ENCODE measurements at regions not wholly inside any gene's neighbourhood (a gene's known extent, or its start where the extent isn't known, plus 50 kb on each side); places are given as distances from the start of the nearest gene placed in this dataset.
"Not testable (repeated sequence)": the region's sequence is repeated elsewhere in the genome, so short reads cannot be mapped to it uniquely, and the experiment has no call there.

DNA sequence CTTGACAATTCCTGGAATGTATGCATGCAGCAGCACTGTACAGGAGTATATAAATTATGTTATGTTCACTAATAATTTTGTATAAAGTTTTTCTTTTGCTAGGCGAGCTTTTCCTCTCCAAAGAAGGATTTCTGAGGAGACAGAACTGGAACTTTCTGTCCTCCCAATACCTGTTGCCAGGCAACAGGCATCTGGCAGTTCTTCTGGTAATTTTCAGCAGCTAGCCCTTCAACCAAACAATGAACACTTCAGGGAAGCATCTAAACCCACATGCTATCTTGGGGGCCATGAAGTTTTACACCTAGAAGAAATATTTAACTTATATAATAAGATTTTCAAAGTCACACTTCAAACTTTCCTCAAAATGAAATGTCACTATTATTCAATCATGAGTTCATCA lies 162.9 kb upstream of the SYT10 start:
- TF ChIP-seq, protein P1, sequence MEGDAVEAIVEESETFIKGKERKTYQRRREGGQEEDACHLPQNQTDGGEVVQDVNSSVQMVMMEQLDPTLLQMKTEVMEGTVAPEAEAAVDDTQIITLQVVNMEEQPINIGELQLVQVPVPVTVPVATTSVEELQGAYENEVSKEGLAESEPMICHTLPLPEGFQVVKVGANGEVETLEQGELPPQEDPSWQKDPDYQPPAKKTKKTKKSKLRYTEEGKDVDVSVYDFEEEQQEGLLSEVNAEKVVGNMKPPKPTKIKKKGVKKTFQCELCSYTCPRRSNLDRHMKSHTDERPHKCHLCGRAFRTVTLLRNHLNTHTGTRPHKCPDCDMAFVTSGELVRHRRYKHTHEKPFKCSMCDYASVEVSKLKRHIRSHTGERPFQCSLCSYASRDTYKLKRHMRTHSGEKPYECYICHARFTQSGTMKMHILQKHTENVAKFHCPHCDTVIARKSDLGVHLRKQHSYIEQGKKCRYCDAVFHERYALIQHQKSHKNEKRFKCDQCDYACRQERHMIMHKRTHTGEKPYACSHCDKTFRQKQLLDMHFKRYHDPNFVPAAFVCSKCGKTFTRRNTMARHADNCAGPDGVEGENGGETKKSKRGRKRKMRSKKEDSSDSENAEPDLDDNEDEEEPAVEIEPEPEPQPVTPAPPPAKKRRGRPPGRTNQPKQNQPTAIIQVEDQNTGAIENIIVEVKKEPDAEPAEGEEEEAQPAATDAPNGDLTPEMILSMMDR (IDR thresholded peaks at IDR 0.05; ENCODE audit: control extremely low read depth, extremely low read depth, low read depth, missing control alignments): no peak
- no peak for DNase-seq (ENCODE audit: extremely low spot score)
- CTCF ChIA-PET: no interaction called here
- POLR2A ChIA-PET: no interaction called here

DNA sequence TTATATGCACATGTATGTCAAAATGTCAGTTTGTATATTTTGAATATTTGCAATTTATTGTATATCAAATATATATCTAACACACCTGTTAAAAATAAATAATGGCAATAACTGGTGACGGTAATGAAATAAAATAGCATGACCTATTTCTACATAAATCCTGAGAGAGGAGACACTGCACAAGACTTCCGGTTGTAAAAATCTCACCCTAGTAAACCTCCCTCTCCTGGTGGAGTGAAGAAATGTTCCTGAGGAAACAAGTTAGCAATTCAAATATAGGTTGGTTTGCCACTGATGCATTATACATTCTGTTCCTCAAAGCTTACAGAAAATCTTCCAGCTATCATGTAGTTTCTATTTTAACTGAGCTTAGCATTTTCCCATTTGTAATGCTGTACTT lies 166.1 kb upstream of the SYT10 start:
- CTCF ChIA-PET: interaction anchor here (1.0 kb wide), 1 partner anchor 849 kb away, joined by 3 read pairs; no protein-coding TSS in a partner anchor
- POLR2A ChIA-PET: no interaction called here
- TF ChIP-seq, protein P1 (IDR thresholded peaks at IDR 0.05; ENCODE audit: control extremely low read depth, extremely low read depth, low read depth, missing control alignments): no peak
- DNase-seq (ENCODE audit: extremely low spot score): no peak

DNA sequence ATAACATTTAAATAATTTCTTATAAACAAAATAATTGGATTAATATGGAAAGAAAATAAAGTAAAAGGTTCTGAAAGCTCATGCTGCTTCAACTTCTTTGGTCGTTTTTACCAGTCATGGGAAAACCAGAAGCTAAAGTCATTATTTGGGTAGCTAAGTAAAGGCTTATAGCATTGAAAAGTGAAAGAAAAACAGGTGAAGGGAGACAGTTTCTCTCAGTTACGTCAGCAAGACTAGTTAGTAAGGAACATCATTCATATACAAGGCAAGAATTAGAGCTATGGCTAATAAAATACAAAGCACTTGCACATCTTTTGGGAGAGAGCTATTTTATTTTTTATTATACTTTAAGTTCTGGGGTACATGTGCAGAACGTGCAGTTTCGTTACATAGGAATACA lies 170.3 kb upstream of the SYT10 start:
- TF ChIP-seq, protein P1 (IDR thresholded peaks at IDR 0.05; ENCODE audit: control extremely low read depth, extremely low read depth, low read depth, missing control alignments): no peak
- ChIA-PET CTCF (interaction anchor here (1.4 kb wide), 1 partner anchor 15 kb away, joined by 3 read pairs; no protein-coding TSS in a partner anchor), POLR2A (no interaction called here)
- DNase-seq (ENCODE audit: extremely low spot score): no peak

DNA sequence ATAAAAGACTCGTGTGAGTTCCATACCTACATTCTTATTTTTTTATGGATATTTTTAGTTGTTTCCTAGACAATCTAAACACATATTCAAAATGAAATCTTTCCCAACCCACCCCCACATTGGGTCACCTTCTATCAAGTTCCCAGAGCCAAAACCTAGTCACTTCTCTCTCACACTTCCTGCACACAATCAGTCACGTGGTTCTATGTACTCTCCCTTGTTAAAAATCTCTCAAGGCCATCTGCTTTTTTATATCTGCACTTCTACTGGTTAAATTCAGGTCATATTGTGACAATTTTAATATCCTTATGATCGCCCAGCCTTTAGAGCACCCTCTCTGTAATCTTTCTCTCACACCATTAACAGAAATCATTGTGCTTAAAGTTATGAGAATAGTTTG lies 175.0 kb upstream of the SYT10 start:
- TF ChIP-seq, protein P1 (IDR thresholded peaks at IDR 0.05; ENCODE audit: control extremely low read depth, extremely low read depth, low read depth, missing control alignments): no peak
- no peak for DNase-seq (ENCODE audit: extremely low spot score)
- CTCF ChIA-PET: no interaction called here
- POLR2A ChIA-PET: no interaction called here

DNA sequence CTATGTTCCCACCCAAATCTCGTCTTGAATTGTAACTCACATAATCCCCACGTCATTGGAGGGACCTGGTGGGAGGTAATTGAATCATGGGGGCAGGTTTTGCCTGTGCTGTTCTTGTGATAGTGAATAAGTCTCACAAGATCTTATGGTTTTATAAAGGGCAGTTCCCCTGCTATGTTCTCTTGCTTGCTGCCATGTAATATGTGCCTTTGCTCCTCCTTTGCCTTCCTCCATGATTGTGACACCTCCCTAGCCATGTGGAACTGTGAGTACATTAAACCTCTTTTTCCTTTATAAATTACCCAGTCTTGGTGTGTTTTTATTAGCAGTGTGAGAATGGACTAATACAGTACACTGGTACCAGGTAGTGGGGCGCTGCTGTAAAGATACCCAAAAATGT lies 177.6 kb upstream of the SYT10 start:
- TF ChIP-seq, protein P1 (IDR thresholded peaks at IDR 0.05; ENCODE audit: control extremely low read depth, extremely low read depth, low read depth, missing control alignments): no peak
- DNase-seq (ENCODE audit: extremely low spot score): no peak
- CTCF ChIA-PET: interaction anchor here (1.2 kb wide), 1 partner anchor 11 kb away, joined by 4 read pairs; no protein-coding TSS in a partner anchor
- POLR2A ChIA-PET: no interaction called here

DNA sequence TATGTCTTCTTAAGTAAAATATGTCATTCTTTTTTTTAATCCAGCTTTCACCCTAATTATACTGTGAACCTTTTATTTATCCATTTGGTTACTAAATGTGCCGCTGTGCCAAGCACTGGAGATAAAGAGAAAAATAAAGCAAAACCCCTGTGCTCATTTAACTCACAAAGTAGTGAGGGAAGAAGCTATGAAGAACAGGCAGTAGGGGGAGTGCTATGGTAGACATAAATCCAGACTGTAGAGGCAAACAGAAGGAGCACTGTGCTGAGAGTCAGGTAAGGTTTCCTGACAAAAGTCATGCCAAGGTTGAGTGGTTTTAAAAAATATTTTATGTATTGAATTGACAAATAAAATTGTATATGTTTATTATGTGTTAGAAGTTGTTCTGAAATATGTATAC lies 188.5 kb upstream of the SYT10 start:
- ChIA-PET CTCF (interaction anchor here (1.2 to 1.5 kb wide), 3 partner anchors 12 to 23 kb away, joined by 3 to 4 read pairs (median 3); no protein-coding TSS in a partner anchor), POLR2A (no interaction called here)
- TF ChIP-seq, protein P1 (IDR thresholded peaks at IDR 0.05; ENCODE audit: control extremely low read depth, extremely low read depth, low read depth, missing control alignments): no peak
- DNase-seq (ENCODE audit: extremely low spot score): no peak

DNA sequence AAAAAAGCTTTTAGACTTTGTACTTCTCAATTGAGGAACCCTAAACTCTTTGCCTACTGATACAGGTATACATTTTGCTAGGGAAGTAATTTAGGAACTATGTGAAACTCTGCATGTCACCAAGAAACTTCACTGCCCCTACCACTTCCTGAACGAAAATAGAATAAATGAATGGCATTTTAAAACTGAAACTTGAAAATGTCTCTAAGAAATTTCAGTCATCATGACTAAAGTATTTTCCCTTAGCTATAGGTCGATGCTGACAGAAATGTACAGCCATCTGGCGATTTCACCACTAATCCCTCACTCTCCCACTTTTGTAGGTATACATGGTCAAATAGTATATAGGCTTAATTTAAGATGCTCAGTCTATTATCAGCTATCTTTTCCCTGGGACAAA lies 194.9 kb upstream of the SYT10 start:
- DNase-seq (ENCODE audit: extremely low spot score): no peak
- CTCF ChIA-PET: interaction anchor here (0.8 kb wide), 1 partner anchor 10 kb away, joined by 3 read pairs; no protein-coding TSS in a partner anchor
- TF ChIP-seq, protein P1 (IDR thresholded peaks at IDR 0.05; ENCODE audit: control extremely low read depth, extremely low read depth, low read depth, missing control alignments): no peak
- POLR2A ChIA-PET: no interaction called here

DNA sequence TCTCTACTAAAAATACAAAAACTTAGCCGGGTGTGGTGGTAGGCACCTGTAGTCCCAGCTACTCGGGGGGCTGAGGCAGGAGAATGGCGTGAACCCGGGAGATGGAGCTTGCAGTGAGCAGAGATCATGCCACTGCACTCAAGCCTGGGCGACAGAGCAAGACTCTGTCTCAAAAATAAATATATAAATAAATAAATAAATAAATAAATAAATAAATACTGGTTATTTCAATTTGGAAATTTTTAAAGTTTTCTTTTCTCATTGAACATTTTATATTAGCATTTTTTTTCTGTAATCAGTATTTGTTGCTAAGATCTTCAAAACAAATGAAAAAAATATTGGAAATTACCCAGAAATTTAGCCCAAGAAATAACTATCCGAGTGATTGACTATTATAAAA lies 197.3 kb upstream of the SYT10 start:
- POLR2A ChIA-PET; CTCF ChIA-PET; DNase-seq (ENCODE audit: extremely low spot score): not testable (repeated sequence)

Data from GM10248 (cell line).